K562 (cell line): ENCODE measurements at regions not wholly inside any gene's neighbourhood (a gene's known extent, or its start where the extent isn't known, plus 50 kb on each side); places are given as distances from the start of the nearest gene placed in this dataset.

Experiments
- BRCA1 ChIP-seq, 2 experiments: fragments of 450-650 bp in 1 of 2; sonication (generic) in 1 of 2; formaldehyde crosslinking in 1 of 2; IDR thresholded peaks; 2 replicates each; pipeline versions ENCODE4 v1.5.0 to v1.6.1; 2017 to 2020; ENCODE audit warnings: mild to moderate bottlenecking in 1 of 2, missing genetic modification reagents in 1 of 2
- MAFK ChIP-seq: IDR thresholded peaks from 2 replicates; pipeline ENCODE4 v1.6.1; 2011; ENCODE audit warnings: low read length, improper control_type of control experiment
- NFE2 ChIP-seq: IDR thresholded peaks from 2 replicates; pipeline ENCODE4 v1.6.1; 2014; ENCODE audit warnings: antibody characterized with exemption, low read depth
- ZNF239 ChIP-seq: fragments of 250-450 bp; sonication (Bioruptor Pico); IDR thresholded peaks from 2 replicates; pipeline ENCODE4 v1.4.0; 2020; ENCODE audit warnings: mild to moderate bottlenecking
- ZNF253 ChIP-seq: fragments of 250-450 bp; sonication (Bioruptor Pico); conservative IDR thresholded peaks from 2 replicates; pipeline ENCODE4 v1.6.1; 2021; ENCODE audit warnings: mild to moderate bottlenecking
- TF ChIP-seq, protein P1 (sequence below): fragments of 450-650 bp; IDR thresholded peaks from 2 replicates; pipeline ENCODE4 v1.6.1; 2016; ENCODE audit warnings: mild to moderate bottlenecking, moderate library complexity
- TF ChIP-seq, protein P2 (sequence below): sonication (generic); formaldehyde crosslinking; IDR thresholded peaks from 2 replicates; pipeline ENCODE4 v1.8.1; 2023; ENCODE audit warnings: missing genetic modification reagents, mild to moderate bottlenecking, borderline replicate concordance
- TF ChIP-seq, protein P3 (sequence below): sonication (generic); formaldehyde crosslinking; IDR thresholded peaks from 2 replicates; pipeline ENCODE4 v1.9.0; 2022; ENCODE audit warnings: mild to moderate bottlenecking, missing genetic modification reagents

DNA sequence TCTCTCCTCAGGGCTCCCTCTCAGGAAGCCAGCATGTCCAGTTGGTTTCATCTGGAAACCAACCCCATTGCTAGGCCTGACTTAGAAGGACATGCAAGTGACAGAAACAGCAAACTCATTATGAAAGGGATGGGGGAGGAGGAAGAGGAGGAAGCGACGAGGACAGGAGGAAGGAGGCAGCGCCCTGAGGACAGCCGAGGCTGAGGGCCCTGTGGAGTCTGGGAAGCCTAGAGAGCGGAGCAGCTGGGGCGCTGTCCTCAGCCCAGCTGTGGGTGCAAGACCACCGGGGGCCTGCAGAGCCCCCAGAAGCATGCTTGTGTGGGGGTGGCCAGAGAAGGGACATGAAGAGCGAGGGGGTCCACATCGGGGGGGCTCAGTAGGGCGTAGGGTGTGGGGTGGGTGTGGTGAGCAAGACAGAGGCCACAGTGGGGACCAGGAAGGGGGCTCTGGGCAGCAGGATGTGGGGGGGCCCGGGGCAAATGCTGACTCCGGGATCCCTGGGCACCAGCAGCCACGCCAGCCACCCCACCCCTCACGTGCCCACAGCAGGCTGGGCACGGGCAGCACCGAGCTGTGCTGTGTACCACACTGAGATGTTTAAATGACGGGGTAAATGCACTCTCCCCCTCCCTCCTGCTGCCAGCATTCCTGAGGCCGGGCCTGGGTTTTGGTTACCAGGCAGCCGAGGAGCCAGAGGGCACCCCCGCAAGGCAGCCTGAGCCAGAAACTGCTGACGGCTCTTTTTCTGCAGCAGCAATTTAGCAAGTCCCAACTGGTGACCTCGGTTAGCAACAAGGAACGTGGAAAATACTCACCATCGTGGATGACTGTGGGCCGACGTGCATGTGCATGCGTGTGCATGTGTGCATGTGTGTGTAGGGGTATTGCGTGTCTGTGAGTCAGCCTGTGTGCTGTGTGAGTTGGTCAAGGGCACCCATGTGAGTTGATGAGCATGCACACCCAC is 82.7 kb upstream of the LINC01488 start (continued):
- no peak for TF ChIP-seq ZNF253
- TF ChIP-seq NFE2, result peak; percentile 80
- peak; percentile 26; the same call in 1 of the 2 replicates for TF ChIP-seq MAFK
- no peak for TF ChIP-seq ZNF239 (CRISPR knock-in tag)
- TF ChIP-seq, protein P1, sequence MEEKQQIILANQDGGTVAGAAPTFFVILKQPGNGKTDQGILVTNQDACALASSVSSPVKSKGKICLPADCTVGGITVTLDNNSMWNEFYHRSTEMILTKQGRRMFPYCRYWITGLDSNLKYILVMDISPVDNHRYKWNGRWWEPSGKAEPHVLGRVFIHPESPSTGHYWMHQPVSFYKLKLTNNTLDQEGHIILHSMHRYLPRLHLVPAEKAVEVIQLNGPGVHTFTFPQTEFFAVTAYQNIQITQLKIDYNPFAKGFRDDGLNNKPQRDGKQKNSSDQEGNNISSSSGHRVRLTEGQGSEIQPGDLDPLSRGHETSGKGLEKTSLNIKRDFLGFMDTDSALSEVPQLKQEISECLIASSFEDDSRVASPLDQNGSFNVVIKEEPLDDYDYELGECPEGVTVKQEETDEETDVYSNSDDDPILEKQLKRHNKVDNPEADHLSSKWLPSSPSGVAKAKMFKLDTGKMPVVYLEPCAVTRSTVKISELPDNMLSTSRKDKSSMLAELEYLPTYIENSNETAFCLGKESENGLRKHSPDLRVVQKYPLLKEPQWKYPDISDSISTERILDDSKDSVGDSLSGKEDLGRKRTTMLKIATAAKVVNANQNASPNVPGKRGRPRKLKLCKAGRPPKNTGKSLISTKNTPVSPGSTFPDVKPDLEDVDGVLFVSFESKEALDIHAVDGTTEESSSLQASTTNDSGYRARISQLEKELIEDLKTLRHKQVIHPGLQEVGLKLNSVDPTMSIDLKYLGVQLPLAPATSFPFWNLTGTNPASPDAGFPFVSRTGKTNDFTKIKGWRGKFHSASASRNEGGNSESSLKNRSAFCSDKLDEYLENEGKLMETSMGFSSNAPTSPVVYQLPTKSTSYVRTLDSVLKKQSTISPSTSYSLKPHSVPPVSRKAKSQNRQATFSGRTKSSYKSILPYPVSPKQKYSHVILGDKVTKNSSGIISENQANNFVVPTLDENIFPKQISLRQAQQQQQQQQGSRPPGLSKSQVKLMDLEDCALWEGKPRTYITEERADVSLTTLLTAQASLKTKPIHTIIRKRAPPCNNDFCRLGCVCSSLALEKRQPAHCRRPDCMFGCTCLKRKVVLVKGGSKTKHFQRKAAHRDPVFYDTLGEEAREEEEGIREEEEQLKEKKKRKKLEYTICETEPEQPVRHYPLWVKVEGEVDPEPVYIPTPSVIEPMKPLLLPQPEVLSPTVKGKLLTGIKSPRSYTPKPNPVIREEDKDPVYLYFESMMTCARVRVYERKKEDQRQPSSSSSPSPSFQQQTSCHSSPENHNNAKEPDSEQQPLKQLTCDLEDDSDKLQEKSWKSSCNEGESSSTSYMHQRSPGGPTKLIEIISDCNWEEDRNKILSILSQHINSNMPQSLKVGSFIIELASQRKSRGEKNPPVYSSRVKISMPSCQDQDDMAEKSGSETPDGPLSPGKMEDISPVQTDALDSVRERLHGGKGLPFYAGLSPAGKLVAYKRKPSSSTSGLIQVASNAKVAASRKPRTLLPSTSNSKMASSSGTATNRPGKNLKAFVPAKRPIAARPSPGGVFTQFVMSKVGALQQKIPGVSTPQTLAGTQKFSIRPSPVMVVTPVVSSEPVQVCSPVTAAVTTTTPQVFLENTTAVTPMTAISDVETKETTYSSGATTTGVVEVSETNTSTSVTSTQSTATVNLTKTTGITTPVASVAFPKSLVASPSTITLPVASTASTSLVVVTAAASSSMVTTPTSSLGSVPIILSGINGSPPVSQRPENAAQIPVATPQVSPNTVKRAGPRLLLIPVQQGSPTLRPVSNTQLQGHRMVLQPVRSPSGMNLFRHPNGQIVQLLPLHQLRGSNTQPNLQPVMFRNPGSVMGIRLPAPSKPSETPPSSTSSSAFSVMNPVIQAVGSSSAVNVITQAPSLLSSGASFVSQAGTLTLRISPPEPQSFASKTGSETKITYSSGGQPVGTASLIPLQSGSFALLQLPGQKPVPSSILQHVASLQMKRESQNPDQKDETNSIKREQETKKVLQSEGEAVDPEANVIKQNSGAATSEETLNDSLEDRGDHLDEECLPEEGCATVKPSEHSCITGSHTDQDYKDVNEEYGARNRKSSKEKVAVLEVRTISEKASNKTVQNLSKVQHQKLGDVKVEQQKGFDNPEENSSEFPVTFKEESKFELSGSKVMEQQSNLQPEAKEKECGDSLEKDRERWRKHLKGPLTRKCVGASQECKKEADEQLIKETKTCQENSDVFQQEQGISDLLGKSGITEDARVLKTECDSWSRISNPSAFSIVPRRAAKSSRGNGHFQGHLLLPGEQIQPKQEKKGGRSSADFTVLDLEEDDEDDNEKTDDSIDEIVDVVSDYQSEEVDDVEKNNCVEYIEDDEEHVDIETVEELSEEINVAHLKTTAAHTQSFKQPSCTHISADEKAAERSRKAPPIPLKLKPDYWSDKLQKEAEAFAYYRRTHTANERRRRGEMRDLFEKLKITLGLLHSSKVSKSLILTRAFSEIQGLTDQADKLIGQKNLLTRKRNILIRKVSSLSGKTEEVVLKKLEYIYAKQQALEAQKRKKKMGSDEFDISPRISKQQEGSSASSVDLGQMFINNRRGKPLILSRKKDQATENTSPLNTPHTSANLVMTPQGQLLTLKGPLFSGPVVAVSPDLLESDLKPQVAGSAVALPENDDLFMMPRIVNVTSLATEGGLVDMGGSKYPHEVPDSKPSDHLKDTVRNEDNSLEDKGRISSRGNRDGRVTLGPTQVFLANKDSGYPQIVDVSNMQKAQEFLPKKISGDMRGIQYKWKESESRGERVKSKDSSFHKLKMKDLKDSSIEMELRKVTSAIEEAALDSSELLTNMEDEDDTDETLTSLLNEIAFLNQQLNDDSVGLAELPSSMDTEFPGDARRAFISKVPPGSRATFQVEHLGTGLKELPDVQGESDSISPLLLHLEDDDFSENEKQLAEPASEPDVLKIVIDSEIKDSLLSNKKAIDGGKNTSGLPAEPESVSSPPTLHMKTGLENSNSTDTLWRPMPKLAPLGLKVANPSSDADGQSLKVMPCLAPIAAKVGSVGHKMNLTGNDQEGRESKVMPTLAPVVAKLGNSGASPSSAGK, result peak; percentile 31
- TF ChIP-seq, protein P2, sequence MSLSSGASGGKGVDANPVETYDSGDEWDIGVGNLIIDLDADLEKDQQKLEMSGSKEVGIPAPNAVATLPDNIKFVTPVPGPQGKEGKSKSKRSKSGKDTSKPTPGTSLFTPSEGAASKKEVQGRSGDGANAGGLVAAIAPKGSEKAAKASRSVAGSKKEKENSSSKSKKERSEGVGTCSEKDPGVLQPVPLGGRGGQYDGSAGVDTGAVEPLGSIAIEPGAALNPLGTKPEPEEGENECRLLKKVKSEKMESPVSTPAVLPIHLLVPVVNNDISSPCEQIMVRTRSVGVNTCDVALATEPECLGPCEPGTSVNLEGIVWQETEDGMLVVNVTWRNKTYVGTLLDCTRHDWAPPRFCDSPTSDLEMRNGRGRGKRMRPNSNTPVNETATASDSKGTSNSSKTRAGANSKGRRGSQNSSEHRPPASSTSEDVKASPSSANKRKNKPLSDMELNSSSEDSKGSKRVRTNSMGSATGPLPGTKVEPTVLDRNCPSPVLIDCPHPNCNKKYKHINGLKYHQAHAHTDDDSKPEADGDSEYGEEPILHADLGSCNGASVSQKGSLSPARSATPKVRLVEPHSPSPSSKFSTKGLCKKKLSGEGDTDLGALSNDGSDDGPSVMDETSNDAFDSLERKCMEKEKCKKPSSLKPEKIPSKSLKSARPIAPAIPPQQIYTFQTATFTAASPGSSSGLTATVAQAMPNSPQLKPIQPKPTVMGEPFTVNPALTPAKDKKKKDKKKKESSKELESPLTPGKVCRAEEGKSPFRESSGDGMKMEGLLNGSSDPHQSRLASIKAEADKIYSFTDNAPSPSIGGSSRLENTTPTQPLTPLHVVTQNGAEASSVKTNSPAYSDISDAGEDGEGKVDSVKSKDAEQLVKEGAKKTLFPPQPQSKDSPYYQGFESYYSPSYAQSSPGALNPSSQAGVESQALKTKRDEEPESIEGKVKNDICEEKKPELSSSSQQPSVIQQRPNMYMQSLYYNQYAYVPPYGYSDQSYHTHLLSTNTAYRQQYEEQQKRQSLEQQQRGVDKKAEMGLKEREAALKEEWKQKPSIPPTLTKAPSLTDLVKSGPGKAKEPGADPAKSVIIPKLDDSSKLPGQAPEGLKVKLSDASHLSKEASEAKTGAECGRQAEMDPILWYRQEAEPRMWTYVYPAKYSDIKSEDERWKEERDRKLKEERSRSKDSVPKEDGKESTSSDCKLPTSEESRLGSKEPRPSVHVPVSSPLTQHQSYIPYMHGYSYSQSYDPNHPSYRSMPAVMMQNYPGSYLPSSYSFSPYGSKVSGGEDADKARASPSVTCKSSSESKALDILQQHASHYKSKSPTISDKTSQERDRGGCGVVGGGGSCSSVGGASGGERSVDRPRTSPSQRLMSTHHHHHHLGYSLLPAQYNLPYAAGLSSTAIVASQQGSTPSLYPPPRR (CRISPR knock-in tag), result no peak
- TF ChIP-seq, protein P3, sequence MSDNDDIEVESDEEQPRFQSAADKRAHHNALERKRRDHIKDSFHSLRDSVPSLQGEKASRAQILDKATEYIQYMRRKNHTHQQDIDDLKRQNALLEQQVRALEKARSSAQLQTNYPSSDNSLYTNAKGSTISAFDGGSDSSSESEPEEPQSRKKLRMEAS (CRISPR knock-in tag), result no peak
- TF ChIP-seq BRCA1 (IDR thresholded peaks at IDR 0.05), result no peak
- no peak for TF ChIP-seq BRCA1 (CRISPR knock-in tag; IDR thresholded peaks at IDR 0.05)
